CD4-positive, alpha-beta memory T cell (primary cell): ENCODE measurements at regions not wholly inside any gene's neighbourhood (a gene's known extent, or its start where the extent isn't known, plus 50 kb on each side); places are given as distances from the start of the nearest gene placed in this dataset.

Source experiments
- CTCF ChIA-PET: fragments of 350-600 bp; sonication (Branson Sonifier 250); formaldehyde crosslinking; loops from one replicate; lab custom pipeline; 2021; ENCODE audit warnings: inconsistent platforms; ENCODE audit not compliant: partially characterized antibody; lab: Charles Lee
- POLR2A ChIA-PET: fragments of 350-600 bp; sonication (Branson Sonifier 250); formaldehyde crosslinking; loops from one replicate; lab custom pipeline; 2021; ENCODE audit not compliant: partially characterized antibody; lab: Charles Lee
- DNase-seq, 5 donors: peaks; one replicate each; pipeline versions ENCODE4 v3.0.0 to v3.0.0-alpha.2; 2020 to 2022; ENCODE audit warnings: mixed read lengths in 1 of 5
- H3K27ac ChIP-seq: one replicate; pipeline ENCODE4 v1.7.0; 2013; ENCODE audit warnings: low read depth, low read length
- H3K27me3 ChIP-seq: 2 replicates; pipeline ENCODE4 v1.7.0; 2013; ENCODE audit warnings: mild to moderate bottlenecking, low read length, moderate library complexity; ENCODE audit not compliant: insufficient read depth
- H3K36me3 ChIP-seq: 2 replicates; pipeline ENCODE4 v1.7.0; 2013; ENCODE audit warnings: mild to moderate bottlenecking, low read length, moderate library complexity; ENCODE audit not compliant: insufficient read depth
- H3K4me1 ChIP-seq: 2 replicates; pipeline ENCODE4 v1.7.0; 2013; ENCODE audit warnings: mild to moderate bottlenecking, low read length, moderate library complexity; ENCODE audit not compliant: insufficient read depth
- H3K4me3 ChIP-seq, 2 donors: one replicate each; pipeline ENCODE4 v1.7.0; 2013; ENCODE audit warnings: low read length in 2 of 2, mild to moderate bottlenecking in 1 of 2
- H3K9me3 ChIP-seq, 2 donors: one replicate each; pipeline ENCODE4 v1.7.0; 2013; ENCODE audit warnings: low read length in 2 of 2, control low read depth in 1 of 2; ENCODE audit not compliant: control insufficient read depth in 1 of 2
- H3K27ac Mint-ChIP-seq, 7 donors: one replicate each; pipeline ENCODE4 v1.8.0; 2020 to 2021; ENCODE audit warnings: mixed read lengths in 7 of 7, mild to moderate bottlenecking in 6 of 7, inconsistent platforms in 3 of 7, moderate library complexity in 3 of 7
- H3K27me3 Mint-ChIP-seq, 2 donors: one replicate each; pipeline ENCODE4 v1.8.0; 2020 to 2021; ENCODE audit warnings: mixed read lengths in 2 of 2
- H3K36me3 Mint-ChIP-seq, 2 donors: one replicate each; pipeline ENCODE4 v1.8.0; 2020 to 2021; ENCODE audit warnings: mixed read lengths in 2 of 2, inconsistent platforms in 1 of 2, mild to moderate bottlenecking in 1 of 2
- H3K4me1 Mint-ChIP-seq, 4 donors: one replicate each; pipeline ENCODE4 v1.8.0; 2020 to 2021; ENCODE audit warnings: mixed read lengths in 4 of 4, mild to moderate bottlenecking in 1 of 4
- H3K4me3 Mint-ChIP-seq, 8 donors: one replicate each; pipeline ENCODE4 v1.8.0; 2020 to 2021; ENCODE audit warnings: mixed read lengths in 8 of 8, mild to moderate bottlenecking in 7 of 8, moderate library complexity in 6 of 8, inconsistent platforms in 3 of 8
- H3K9me3 Mint-ChIP-seq, 8 donors: one replicate each; pipeline ENCODE4 v1.8.0; 2020 to 2021; ENCODE audit warnings: mixed read lengths in 8 of 8, mild to moderate bottlenecking in 5 of 8, inconsistent platforms in 3 of 8, moderate library complexity in 1 of 8
- intact Hi-C: fragments of 100-400 bp; cut with micrococcal nuclease; formaldehyde crosslinking; loops from one replicate; pipeline ENCODE4 v1.15.1; 2023

- Mint-ChIP-seq H3K9me3 (peaks cover 0 to 3% (median 0%) of the 10 kb centered on the region in 8 donors), H3K36me3 (no peaks in the 10 kb centered on the region), H3K27me3 (no peaks in the 10 kb centered on the region), H3K4me1 (peaks cover 0 to under 1% (median 0%) of the 10 kb centered on the region in 4 donors), H3K27ac (no peak overlapping the region), H3K4me3 (no peak overlapping the region)
- intact Hi-C loops, result no loop called here
- H3K27ac ChIP-seq, result no peak overlapping the region
- H3K4me3 ChIP-seq, result no peak overlapping the region
- no peak for DNase-seq
- no peaks in the 10 kb centered on the region for H3K4me1 ChIP-seq
- H3K27me3 ChIP-seq, result no peaks in the 10 kb centered on the region
- ChIA-PET CTCF (no interaction called here), POLR2A (no interaction called here)
- H3K36me3 ChIP-seq, result no peaks in the 10 kb centered on the region
- no peaks in the 10 kb centered on the region for H3K9me3 ChIP-seq
Measured at GRCh38 chr4:8774071-8774470, 97.6 kb downstream of the HMX1 start.

GRCh38 chr4:8773124-8773931 is 98.3 kb downstream of the HMX1 start:
- intact Hi-C loops, result no loop called here

GRCh38 chr4:8772499-8773123 is 99.0 kb downstream of the HMX1 start:
- DNase-seq, result no peak
- H3K9me3 ChIP-seq, result no peaks in the 10 kb centered on the region
- Mint-ChIP-seq H3K27me3 (no peaks in the 10 kb centered on the region), H3K36me3 (no peaks in the 10 kb centered on the region), H3K4me1 (peaks cover 0 to 4% (median 0%) of the 10 kb centered on the region in 4 donors), H3K27ac (no peak overlapping the region), H3K9me3 (peaks cover 0 to 4% (median 0%) of the 10 kb centered on the region in 8 donors), H3K4me3 (no peak overlapping the region)
- POLR2A ChIA-PET, result no interaction called here
- no peaks in the 10 kb centered on the region for H3K27me3 ChIP-seq
- no peak overlapping the region for H3K4me3 ChIP-seq
- no peak overlapping the region for H3K27ac ChIP-seq
- no peaks in the 10 kb centered on the region for H3K4me1 ChIP-seq
- intact Hi-C loops, result no loop called here
- H3K36me3 ChIP-seq, result no peaks in the 10 kb centered on the region
- CTCF ChIA-PET, result no interaction called here

More at GRCh38 chr4:8773124-8773931, 98.3 kb downstream of the HMX1 start:
- no peak overlapping the region for H3K27ac ChIP-seq
- DNase-seq, result no peak
- no peaks in the 10 kb centered on the region for H3K36me3 ChIP-seq
- Mint-ChIP-seq H3K4me1 (peaks cover 0 to 4% (median 0%) of the 10 kb centered on the region in 4 donors), H3K9me3 (peaks cover 0 to 4% (median 0%) of the 10 kb centered on the region in 8 donors), H3K27me3 (no peaks in the 10 kb centered on the region), H3K4me3 (no peak overlapping the region), H3K36me3 (no peaks in the 10 kb centered on the region), H3K27ac (no peak overlapping the region)
- no peaks in the 10 kb centered on the region for H3K9me3 ChIP-seq
- CTCF ChIA-PET, result no interaction called here
- no peaks in the 10 kb centered on the region for H3K27me3 ChIP-seq
- H3K4me1 ChIP-seq, result no peaks in the 10 kb centered on the region
- no peak overlapping the region for H3K4me3 ChIP-seq
- POLR2A ChIA-PET, result no interaction called here

DNA sequence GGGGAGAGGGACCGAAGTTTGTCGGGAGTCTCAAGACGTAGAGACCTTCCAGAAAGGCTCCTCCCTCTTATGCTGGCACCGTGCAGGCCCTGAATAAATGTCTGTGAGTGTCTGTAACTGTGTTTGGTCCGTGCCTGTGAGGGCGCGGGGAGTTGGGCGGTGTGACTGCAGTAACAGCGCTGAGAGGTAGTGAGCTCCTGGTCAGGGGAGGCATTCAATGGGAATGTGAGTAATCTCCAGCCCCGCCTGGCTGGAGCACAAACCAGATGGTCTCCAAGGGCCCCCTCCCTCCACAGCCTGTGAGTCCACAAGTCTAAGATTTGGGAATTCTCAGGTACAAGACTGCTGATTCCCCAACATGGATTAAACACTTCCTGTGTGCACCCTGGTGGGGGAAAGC is 100.0 kb downstream of the HMX1 start:
- no peak overlapping the region for H3K4me3 ChIP-seq
- H3K4me1 ChIP-seq, result no peaks in the 10 kb centered on the region
- ChIA-PET POLR2A (no interaction called here), CTCF (no interaction called here)
- H3K9me3 Mint-ChIP-seq, result peaks cover 0 to 5% (median 0%) of the 10 kb centered on the region in 8 donors
- H3K4me3 Mint-ChIP-seq, result no peak overlapping the region
- no peak overlapping the region for H3K27ac Mint-ChIP-seq
- peaks cover 0 to 4% (median 0%) of the 10 kb centered on the region in 4 donors for H3K4me1 Mint-ChIP-seq
- no peaks in the 10 kb centered on the region for H3K36me3 Mint-ChIP-seq
- no peaks in the 10 kb centered on the region for H3K27me3 Mint-ChIP-seq
- H3K27ac ChIP-seq, result no peak overlapping the region
- intact Hi-C loops, result no loop called here
- no peak for DNase-seq
- H3K27me3 ChIP-seq, result no peaks in the 10 kb centered on the region
- H3K9me3 ChIP-seq, result no peaks in the 10 kb centered on the region
- no peaks in the 10 kb centered on the region for H3K36me3 ChIP-seq

DNA sequence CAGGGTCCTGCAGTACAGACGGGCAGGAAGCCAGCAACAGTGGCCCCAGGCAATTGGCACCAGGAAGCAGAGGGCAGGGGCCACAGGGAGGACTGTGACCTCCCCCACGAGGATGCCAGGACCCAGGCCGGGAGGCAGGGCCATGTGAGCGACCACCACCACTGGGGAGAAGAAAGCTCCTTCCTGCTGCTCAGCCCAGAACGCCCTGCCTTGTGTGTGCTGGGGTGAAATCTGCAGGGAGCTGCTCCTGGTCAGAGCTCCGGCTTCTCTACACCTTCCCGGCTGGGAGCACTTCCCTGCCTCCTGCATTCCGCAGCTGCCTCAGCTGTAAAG is 100.4 kb downstream of the HMX1 start:
- Histone ChIP-seq H3K36me3 (no peaks in the 10 kb centered on the region), H3K4me3 (no peak overlapping the region), H3K9me3 (no peaks in the 10 kb centered on the region), H3K27me3 (no peaks in the 10 kb centered on the region), H3K27ac (no peak overlapping the region), H3K4me1 (no peaks in the 10 kb centered on the region)
- intact Hi-C loops, result no loop called here
- Mint-ChIP-seq H3K27me3 (no peaks in the 10 kb centered on the region), H3K9me3 (peaks cover 0 to 5% (median 0%) of the 10 kb centered on the region in 8 donors), H3K4me3 (no peak overlapping the region), H3K36me3 (no peaks in the 10 kb centered on the region), H3K4me1 (peaks cover 0 to 4% (median 0%) of the 10 kb centered on the region in 4 donors), H3K27ac (no peak overlapping the region)
- POLR2A ChIA-PET, result no interaction called here
- CTCF ChIA-PET, result no interaction called here
- no peak for DNase-seq

DNA sequence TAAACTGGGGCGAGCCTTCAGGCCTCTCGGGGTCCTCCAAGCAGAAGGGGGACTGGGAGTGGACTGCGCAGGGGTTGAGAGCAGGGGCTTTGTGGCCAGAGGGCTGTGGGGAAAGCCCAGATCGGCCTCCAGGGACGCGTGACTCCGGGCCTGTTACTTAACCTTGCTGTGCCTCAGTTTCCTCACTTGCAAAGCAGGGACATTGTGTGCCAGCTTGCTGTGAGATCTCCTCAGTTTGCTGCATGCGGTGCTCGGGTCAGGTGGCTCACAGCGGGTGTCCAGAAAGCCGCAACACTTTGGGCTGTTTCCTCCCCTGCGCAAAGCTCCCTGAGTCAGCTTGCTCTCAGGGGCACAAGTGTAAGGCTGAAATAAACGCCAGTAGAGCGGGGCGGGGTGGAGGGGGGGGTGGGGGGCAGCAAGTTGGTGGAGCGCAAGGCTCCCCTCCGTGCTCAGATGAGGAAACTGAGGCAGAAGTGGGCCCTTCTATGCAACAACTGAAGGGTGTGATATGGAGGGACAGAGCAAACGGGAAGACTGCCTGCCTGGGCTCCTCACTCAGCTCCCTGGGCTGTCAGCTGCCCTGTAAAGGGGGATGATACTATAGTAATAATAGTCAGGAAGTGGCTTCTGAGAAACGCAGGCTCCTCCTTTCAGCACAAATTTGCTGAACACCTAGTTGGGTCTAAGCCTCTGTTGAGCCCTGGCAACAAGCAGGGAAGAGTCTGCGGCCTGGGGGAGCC is 101.0 kb downstream of the HMX1 start:
- Histone ChIP-seq H3K27me3 (no peaks in the 10 kb centered on the region), H3K36me3 (no peaks in the 10 kb centered on the region), H3K4me3 (no peak overlapping the region), H3K9me3 (no peaks in the 10 kb centered on the region), H3K27ac (no peak overlapping the region), H3K4me1 (no peaks in the 10 kb centered on the region)
- no peak for DNase-seq
- peaks cover 0 to 4% (median 0%) of the 10 kb centered on the region in 4 donors for H3K4me1 Mint-ChIP-seq
- ChIA-PET CTCF (no interaction called here), POLR2A (no interaction called here)
- H3K27ac Mint-ChIP-seq, result no peak overlapping the region
- H3K4me3 Mint-ChIP-seq, result no peak overlapping the region
- no peaks in the 10 kb centered on the region for H3K36me3 Mint-ChIP-seq
- intact Hi-C loops, result no loop called here
- H3K9me3 Mint-ChIP-seq, result peaks cover 0 to 5% (median 0%) of the 10 kb centered on the region in 8 donors
- H3K27me3 Mint-ChIP-seq, result no peaks in the 10 kb centered on the region
